Brain microvascular endothelial cell (primary cell): ENCODE measurements at regions not wholly inside any gene's neighbourhood (a gene's known extent, or its start where the extent isn't known, plus 50 kb on each side); places are given as distances from the start of the nearest gene placed in this dataset.

ENCODE experiments used
- DNase-seq: peaks from one replicate; pipeline ENCODE4 v3.0.0-alpha.2; 2020
- H3K27ac ChIP-seq: fragments of 250-450 bp; sonication (Bioruptor Pico); 2 replicates; pipeline ENCODE4 v1.5.1; 2020; ENCODE audit warnings: mild to moderate bottlenecking, moderate library complexity
- H3K27me3 ChIP-seq: fragments of 250-450 bp; sonication (Bioruptor Pico); replicated peaks from 2 replicates; pipeline ENCODE4 v1.5.1; 2020; ENCODE audit warnings: mild to moderate bottlenecking
- H3K36me3 ChIP-seq: fragments of 250-450 bp; sonication (Bioruptor Pico); replicated peaks from 2 replicates; pipeline ENCODE4 v1.5.1; 2020; ENCODE audit warnings: mild to moderate bottlenecking
- H3K4me3 ChIP-seq: 2 replicates; pipeline ENCODE4 v1.5.1; 2011; ENCODE audit warnings: low read depth, mild to moderate bottlenecking, control low read depth, low read length, moderate library complexity
- CTCF ChIP-seq: IDR thresholded peaks from 2 replicates; pipeline ENCODE4 v1.5.1; 2011; ENCODE audit warnings: low read depth, mild to moderate bottlenecking, moderate library complexity, low read length, control low read depth, inconsistent platforms; ENCODE audit errors: missing control alignments
- in situ Hi-C: cut with HindIII; loops from 2 replicates; pipeline ENCODE4 v1.10.0; 2017; ENCODE audit warnings: low sequenced_read_pairs, low pct_ligation_motif_present

DNA sequence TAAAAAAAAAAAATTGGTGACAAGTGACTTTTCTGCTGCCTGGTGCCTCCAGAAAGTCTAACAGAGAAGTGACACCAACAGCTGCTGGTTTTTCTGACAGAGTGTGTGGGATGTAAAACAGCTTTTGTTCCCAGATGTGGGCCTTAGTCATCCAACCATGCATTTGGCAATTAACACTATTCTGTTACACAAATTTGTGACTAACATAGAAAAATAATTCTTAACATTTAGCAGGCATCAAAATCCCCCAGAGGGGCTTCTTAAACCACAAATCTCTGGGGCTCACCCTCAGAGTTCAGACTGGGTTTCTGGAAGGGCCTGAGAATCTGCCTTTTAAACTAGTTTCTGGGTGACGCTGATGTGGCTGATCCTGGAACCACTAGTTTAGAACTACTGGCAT, 100.5 kb upstream of the PCDH7 start:
- Histone ChIP-seq H3K27ac (no peak overlapping the region), H3K27me3 (no peaks in the 10 kb centered on the region), H3K36me3 (no peaks in the 10 kb centered on the region), H3K4me3 (no peak overlapping the region)
- in situ Hi-C loops: no loop called here
- no peak for TF ChIP-seq CTCF
- no peak for DNase-seq

DNA sequence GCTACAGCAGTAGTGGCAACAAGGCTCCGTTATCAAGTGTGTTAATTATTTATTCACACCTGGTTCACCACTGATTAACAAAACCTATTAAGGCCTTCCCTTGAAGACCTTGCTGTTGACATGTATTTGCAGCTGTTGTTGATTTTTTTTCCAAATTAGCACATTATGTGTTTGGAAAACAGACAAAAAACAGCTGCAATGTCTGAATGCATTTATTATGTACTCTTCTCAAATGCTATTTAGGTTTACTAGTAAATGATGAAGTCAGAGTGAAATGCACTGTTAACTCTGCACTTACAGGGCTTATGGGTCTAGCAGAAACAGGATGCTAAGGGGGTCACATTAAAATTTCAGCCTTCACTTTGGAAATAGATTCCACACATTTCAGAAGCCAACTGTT, 99.5 kb upstream of the PCDH7 start:
- Histone ChIP-seq H3K27ac (no peak overlapping the region), H3K4me3 (no peak overlapping the region), H3K36me3 (no peaks in the 10 kb centered on the region), H3K27me3 (no peaks in the 10 kb centered on the region)
- in situ Hi-C loops: no loop called here
- no peak for DNase-seq
- TF ChIP-seq CTCF: no peak

- no peak for TF ChIP-seq CTCF
- DNase-seq: no peak
- in situ Hi-C loops: no loop called here
- Histone ChIP-seq H3K27me3 (no peaks in the 10 kb centered on the region), H3K27ac (no peak overlapping the region), H3K4me3 (no peak overlapping the region), H3K36me3 (no peaks in the 10 kb centered on the region)
Measured at GRCh38 chr4:30630431-30630830, 89.7 kb upstream of the PCDH7 start.

DNA sequence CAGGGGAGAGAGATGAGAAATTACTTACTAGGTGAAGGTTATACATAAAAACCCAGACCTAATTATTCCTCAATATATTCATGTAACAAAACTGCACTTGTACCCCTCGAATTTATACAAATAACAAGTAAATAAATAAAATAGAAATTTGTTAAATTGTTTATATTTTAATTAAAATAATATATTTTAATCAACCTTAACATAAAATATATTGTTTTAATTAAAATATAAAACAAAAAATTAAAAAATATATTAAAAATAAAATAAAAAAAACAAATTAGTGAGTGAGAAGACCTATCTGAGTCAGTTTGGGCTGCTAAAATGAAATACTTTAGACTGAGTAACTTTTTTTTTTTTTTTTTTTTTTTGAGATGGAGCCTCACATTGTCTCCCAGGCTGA, 87.4 kb upstream of the PCDH7 start:
- DNase-seq: no peak
- H3K27ac ChIP-seq: no peak overlapping the region
- in situ Hi-C loops: no loop called here
- no peaks in the 10 kb centered on the region for H3K27me3 ChIP-seq
- no peaks in the 10 kb centered on the region for H3K36me3 ChIP-seq
- no peak for TF ChIP-seq CTCF
- H3K4me3 ChIP-seq: no peak overlapping the region

DNA sequence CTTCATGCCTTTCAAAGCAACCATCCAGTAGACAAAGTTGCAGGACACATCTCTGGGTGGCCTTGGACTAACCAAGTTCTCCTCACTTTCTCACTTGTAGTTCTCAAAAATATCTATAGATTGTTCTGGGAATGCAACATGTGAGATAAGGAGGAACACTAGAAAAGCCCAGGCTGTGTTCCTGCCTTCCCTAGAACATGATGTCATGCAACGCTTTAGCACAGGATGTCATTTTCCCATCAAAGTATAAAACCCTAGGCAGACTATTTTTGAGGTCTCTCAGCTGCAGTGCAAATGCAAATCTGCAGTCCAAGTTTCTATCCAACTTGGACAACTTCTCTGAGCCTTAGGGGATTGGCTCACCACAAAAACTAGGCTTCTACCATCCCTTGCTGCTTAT, 78.8 kb upstream of the PCDH7 start:
- Histone ChIP-seq H3K27ac (no peak overlapping the region), H3K4me3 (no peak overlapping the region), H3K27me3 (no peaks in the 10 kb centered on the region), H3K36me3 (no peaks in the 10 kb centered on the region)
- in situ Hi-C loops: no loop called here
- no peak for TF ChIP-seq CTCF
- no peak for DNase-seq

GRCh38 chr4:30642567-30642966, 77.6 kb upstream of the PCDH7 start:
- no peak for TF ChIP-seq CTCF
- H3K36me3 ChIP-seq: no peaks in the 10 kb centered on the region

More at GRCh38 chr4:30642567-30642966, 77.6 kb upstream of the PCDH7 start:
- DNase-seq: no peak
- H3K4me3 ChIP-seq: no peak overlapping the region
- H3K27ac ChIP-seq: no peak overlapping the region
- no peaks in the 10 kb centered on the region for H3K27me3 ChIP-seq
- in situ Hi-C loops: no loop called here
